ENCODE measurements at regions not wholly inside any gene's neighbourhood (a gene's known extent, or its start where the extent isn't known, plus 50 kb on each side); places are given as distances from the start of the nearest gene placed in this dataset.
"Not testable (repeated sequence)": the region's sequence is repeated elsewhere in the genome, so short reads cannot be mapped to it uniquely, and the experiment has no call there.

GRCh38 chr17:65301882-65302281 is 164.7 kb downstream of the RGS9 start:
- DNase-seq: not testable (repeated sequence)

- no peak for DNase-seq
Observed at GRCh38 chr17:65301184-65301583, 164.0 kb downstream of the RGS9 start.

- DNase-seq: no peak
Observed at GRCh38 chr17:65297916-65298315, 160.7 kb downstream of the RGS9 start.

GRCh38 chr17:65297384-65297783 is 160.2 kb downstream of the RGS9 start:
- no peak for DNase-seq

GRCh38 chr17:65294181-65294719 is 157.1 kb downstream of the RGS9 start:
- DNase-seq: peak; percentile 13

GRCh38 chr17:65293584-65294180 is 156.5 kb downstream of the RGS9 start:
- DNase-seq: no peak

GRCh38 chr17:65292430-65292829 is 155.3 kb downstream of the RGS9 start:
- DNase-seq: no peak

GRCh38 chr17:65291301-65291700 is 154.1 kb downstream of the RGS9 start:
- DNase-seq: not testable (repeated sequence)

- DNase-seq: no peak
Observed at GRCh38 chr17:65290616-65291015, 153.4 kb downstream of the RGS9 start.

- no peak for DNase-seq
Observed at GRCh38 chr17:65290056-65290455, 152.9 kb downstream of the RGS9 start.

GRCh38 chr17:65287040-65287439 is 149.9 kb downstream of the RGS9 start:
- no peak for DNase-seq

GRCh38 chr17:65283704-65284103 is 146.5 kb downstream of the RGS9 start:
- no peak for DNase-seq

GRCh38 chr17:65279456-65279855 is 142.3 kb downstream of the RGS9 start:
- no peak for DNase-seq

GRCh38 chr17:65278820-65279184 is 141.6 kb downstream of the RGS9 start:
- no peak for DNase-seq

GRCh38 chr17:65278050-65278819 is 141.1 kb downstream of the RGS9 start:
- DNase-seq: no peak

- DNase-seq: no peak
Observed at GRCh38 chr17:65277576-65277975, 140.4 kb downstream of the RGS9 start.

Measured in GOT3 (cell line).